ACHN (cell line): ENCODE measurements at regions not wholly inside any gene's neighbourhood (a gene's known extent, or its start where the extent isn't known, plus 50 kb on each side); places are given as distances from the start of the nearest gene placed in this dataset.

Experiments used
- DNase-seq: peaks from one replicate; pipeline ENCODE4 v3.0.0-alpha.2; 2015
- in situ Hi-C: cut with HindIII; loops from 2 replicates; pipeline ENCODE4 v1.10.0; 2017; ENCODE audit warnings: low sequenced_read_pairs, low pct_ligation_motif_present, low pct_unique_long_range_greater_than_20kb

GRCh38 chr17:72349011-72349410 lies 228.2 kb downstream of the SOX9 start:
- in situ Hi-C loops: no loop called here
- DNase-seq: no peak

GRCh38 chr17:72349491-72349995 lies 228.7 kb downstream of the SOX9 start:
- no peak for DNase-seq
- in situ Hi-C loops: no loop called here

GRCh38 chr17:72350073-72350472 lies 229.3 kb downstream of the SOX9 start:
- no peak for DNase-seq
- in situ Hi-C loops: no loop called here

- in situ Hi-C loops: no loop called here
- DNase-seq: no peak
These were observed 230.5 kb downstream of the SOX9 start for GRCh38 chr17:72351365-72351764.

GRCh38 chr17:72351884-72352346 lies 231.1 kb downstream of the SOX9 start:
- DNase-seq: no peak
- in situ Hi-C loops: no loop called here

- in situ Hi-C loops: no loop called here
- DNase-seq: no peak
These were observed 232.7 kb downstream of the SOX9 start for GRCh38 chr17:72353502-72353901.

- in situ Hi-C loops: no loop called here
- no peak for DNase-seq
These were observed 233.3 kb downstream of the SOX9 start for GRCh38 chr17:72354071-72354470.

- in situ Hi-C loops: no loop called here
- no peak for DNase-seq
These were observed 237.0 kb downstream of the SOX9 start for GRCh38 chr17:72357764-72358365.

- DNase-seq: peak; percentile 52
- in situ Hi-C loops: no loop called here
These were observed 237.6 kb downstream of the SOX9 start for GRCh38 chr17:72358465-72358864.

- in situ Hi-C loops: no loop called here
These were observed 238.5 kb downstream of the SOX9 start for GRCh38 chr17:72359274-72359673.

GRCh38 chr17:72359811-72360210 lies 239.0 kb downstream of the SOX9 start:
- no peak for DNase-seq
- in situ Hi-C loops: no loop called here

More at GRCh38 chr17:72359274-72359673, 238.5 kb downstream of the SOX9 start:
- no peak for DNase-seq

GRCh38 chr17:72360386-72360940 lies 239.6 kb downstream of the SOX9 start:
- in situ Hi-C loops: no loop called here
- DNase-seq: no peak

GRCh38 chr17:72361892-72362291 lies 241.1 kb downstream of the SOX9 start:
- in situ Hi-C loops: no loop called here
- no peak for DNase-seq

- in situ Hi-C loops: no loop called here
These were observed 241.7 kb downstream of the SOX9 start for GRCh38 chr17:72362376-72363088.

GRCh38 chr17:72363089-72363610 lies 242.3 kb downstream of the SOX9 start:
- in situ Hi-C loops: no loop called here

More at GRCh38 chr17:72362376-72363088, 241.7 kb downstream of the SOX9 start:
- no peak for DNase-seq

GRCh38 chr17:72365857-72366414 lies 245.1 kb downstream of the SOX9 start:
- DNase-seq: no peak
- in situ Hi-C loops: no loop called here

More at GRCh38 chr17:72363089-72363610, 242.3 kb downstream of the SOX9 start:
- no peak for DNase-seq

GRCh38 chr17:72366626-72367025 lies 245.8 kb downstream of the SOX9 start:
- in situ Hi-C loops: no loop called here
- no peak for DNase-seq

- DNase-seq: no peak
- in situ Hi-C loops: no loop called here
These were observed 247.4 kb downstream of the SOX9 start for GRCh38 chr17:72368191-72368590.

- in situ Hi-C loops: no loop called here
- DNase-seq: no peak
These were observed 248.5 kb downstream of the SOX9 start for GRCh38 chr17:72369366-72369765.
